Gastrocnemius medialis (tissue), 4 donors: ENCODE measurements at regions not wholly inside any gene's neighbourhood (a gene's known extent, or its start where the extent isn't known, plus 50 kb on each side); places are given as distances from the start of the nearest gene placed in this dataset.

ENCODE experiments used
- CTCF ChIP-seq, 5 experiments: fragments of 450-650 bp in 3 of 5; fragments of 200-600 bp in 2 of 5; sonication (generic) in 2 of 5; IDR thresholded peaks in 4 of 5; conservative IDR thresholded peaks in 1 of 5; 1 replicate in 4 of 5; 2 replicates in 1 of 5; pipeline ENCODE4 v1.5.1; 2016 to 2019; ENCODE audit warnings: antibody characterized with exemption in 5 of 5, mild to moderate bottlenecking in 3 of 5, moderate library complexity in 3 of 5
- POLR2A ChIP-seq, 2 donors: fragments of 450-650 bp; IDR thresholded peaks; one replicate each; pipeline ENCODE4 v1.6.1; 2017; ENCODE audit warnings: antibody characterized with exemption in 2 of 2, mild to moderate bottlenecking in 2 of 2, moderate library complexity in 2 of 2

- TF ChIP-seq POLR2A (IDR thresholded peaks at IDR 0.05), result no peak
- TF ChIP-seq CTCF (IDR thresholded peaks at IDR 0.05 in 4 of 5, conservative IDR thresholded peaks at IDR 0.05 in 1 of 5), result no peak
Observed at GRCh38 chr22:35177811-35178210, 79.5 kb upstream of the HMGXB4 start.
